OCI-LY3 (cell line): ENCODE measurements at regions not wholly inside any gene's neighbourhood (a gene's known extent, or its start where the extent isn't known, plus 50 kb on each side); places are given as distances from the start of the nearest gene placed in this dataset.

ENCODE experiments used
- H2AFZ ChIP-seq: fragments of 200-600, 300-600 bp; shearing (Covaris generic); 2 replicates; pipeline ENCODE4 v1.6.0; 2014; ENCODE audit warnings: antibody characterized with exemption, low read depth, low read length
- H3K27ac ChIP-seq: fragments of 200-600, 300-600 bp; sonication (generic); 2 replicates; pipeline ENCODE4 v1.5.1; 2014; ENCODE audit warnings: mild to moderate bottlenecking, low read length, moderate library complexity, mixed read lengths
- H3K27me3 ChIP-seq: fragments of 200-600, 300-600 bp; sonication (generic); 2 replicates; pipeline ENCODE4 v1.6.1; 2014; ENCODE audit warnings: low read depth, low read length, mixed read lengths
- H3K36me3 ChIP-seq: fragments of 200-600, 300-600 bp; sonication (generic); replicated peaks from 2 replicates; pipeline ENCODE3; 2014; ENCODE audit warnings: low read depth, low read length, mixed read lengths
- H3K4me1 ChIP-seq: fragments of 300-600, 200-600 bp; sonication (generic); 2 replicates; pipeline ENCODE4 v1.6.1; 2014; ENCODE audit warnings: low read length, mixed read lengths
- H3K4me2 ChIP-seq: fragments of 200-600, 300-600 bp; sonication (generic); 2 replicates; pipeline ENCODE4 v1.6.1; 2014; ENCODE audit warnings: low read length, mixed read lengths
- H3K4me3 ChIP-seq: fragments of 300-600, 200-600 bp; sonication (generic); 2 replicates; pipeline ENCODE4 v1.5.1; 2014; ENCODE audit warnings: antibody characterized with exemption, mild to moderate bottlenecking, low read length, moderate library complexity
- H3K79me2 ChIP-seq: fragments of 300-600, 200-600 bp; shearing (Covaris generic); 2 replicates; pipeline ENCODE4 v1.6.1; 2014; ENCODE audit warnings: mild to moderate bottlenecking, low read length, mixed read lengths
- H3K9ac ChIP-seq: fragments of 300-600, 200-600 bp; shearing (Covaris generic); 2 replicates; pipeline ENCODE4 v1.6.0; 2014; ENCODE audit warnings: mild to moderate bottlenecking, low read length, moderate library complexity
- H3K9me3 ChIP-seq: fragments of 200-600, 300-600 bp; shearing (Covaris generic); 2 replicates; pipeline ENCODE4 v1.6.1; 2014; ENCODE audit warnings: low read length, mixed read lengths; ENCODE audit not compliant: insufficient read depth
- H4K20me1 ChIP-seq: fragments of 200-600, 300-600 bp; sonication (generic); 2 replicates; pipeline ENCODE4 v1.6.1; 2016; ENCODE audit warnings: low read length, mixed read lengths; ENCODE audit not compliant: insufficient read depth
- CTCF ChIP-seq: fragments of 200-600, 300-600 bp; sonication (generic); IDR thresholded peaks from 2 replicates; pipeline ENCODE4 v1.5.1; 2014; ENCODE audit warnings: antibody characterized with exemption, low read length, low read depth
- EZH2phosphoT487 ChIP-seq: fragments of 200-600 bp; shearing (Covaris generic); IDR thresholded peaks from 2 replicates; pipeline ENCODE4 v1.6.1; 2018; ENCODE audit warnings: antibody characterized with exemption, mixed run types, low read depth

- TF ChIP-seq CTCF (no peak), EZH2phosphoT487 (no peak)
- Histone ChIP-seq H3K27ac (no peak overlapping the region), H3K9me3 (no peaks in the 10 kb centered on the region), H2AFZ (no peak overlapping the region), H3K4me1 (no peaks in the 10 kb centered on the region), H3K27me3 (no peaks in the 10 kb centered on the region), H3K36me3 (no peaks in the 10 kb centered on the region), H4K20me1 (no peaks in the 10 kb centered on the region), H3K4me3 (no peak overlapping the region), H3K4me2 (no peak overlapping the region), H3K79me2 (no peaks in the 10 kb centered on the region), H3K9ac (no peak overlapping the region)
Observed at GRCh38 chr5:57956636-57957035, 474.0 kb upstream of the ACTBL2 start.

- Histone ChIP-seq H4K20me1 (no peaks in the 10 kb centered on the region), H3K9ac (no peak overlapping the region), H3K4me3 (no peak overlapping the region), H3K9me3 (no peaks in the 10 kb centered on the region), H3K36me3 (no peaks in the 10 kb centered on the region), H3K4me2 (no peak overlapping the region), H3K4me1 (no peaks in the 10 kb centered on the region), H3K79me2 (no peaks in the 10 kb centered on the region), H3K27me3 (no peaks in the 10 kb centered on the region), H2AFZ (no peak overlapping the region), H3K27ac (no peak overlapping the region)
- TF ChIP-seq CTCF (no peak), EZH2phosphoT487 (no peak)
Observed at GRCh38 chr5:57955511-57955910, 472.9 kb upstream of the ACTBL2 start.

GRCh38 chr5:57953792-57954191, 471.2 kb upstream of the ACTBL2 start:
- Histone ChIP-seq H3K27ac (no peak overlapping the region), H3K4me1 (no peaks in the 10 kb centered on the region), H3K9ac (no peak overlapping the region), H3K4me2 (no peak overlapping the region), H3K27me3 (no peaks in the 10 kb centered on the region), H3K9me3 (no peaks in the 10 kb centered on the region), H3K79me2 (no peaks in the 10 kb centered on the region), H4K20me1 (no peaks in the 10 kb centered on the region), H2AFZ (no peak overlapping the region), H3K36me3 (no peaks in the 10 kb centered on the region), H3K4me3 (no peak overlapping the region)
- no peak for TF ChIP-seq CTCF
- no peak for TF ChIP-seq EZH2phosphoT487

- Histone ChIP-seq H3K36me3 (no peaks in the 10 kb centered on the region), H3K9ac (no peak overlapping the region)
Observed at GRCh38 chr5:57950616-57951228, 468.1 kb upstream of the ACTBL2 start.

More at GRCh38 chr5:57950616-57951228, 468.1 kb upstream of the ACTBL2 start:
- no peak overlapping the region for H2AFZ ChIP-seq
- TF ChIP-seq EZH2phosphoT487 (no peak), CTCF (no peak)
- H3K4me2 ChIP-seq: no peak overlapping the region
- no peaks in the 10 kb centered on the region for H4K20me1 ChIP-seq
- H3K79me2 ChIP-seq: no peaks in the 10 kb centered on the region
- no peaks in the 10 kb centered on the region for H3K27me3 ChIP-seq
- H3K9me3 ChIP-seq: no peaks in the 10 kb centered on the region
- no peak overlapping the region for H3K4me3 ChIP-seq
- H3K27ac ChIP-seq: no peak overlapping the region
- H3K4me1 ChIP-seq: no peaks in the 10 kb centered on the region
